T-helper 1 cell treated with Interleukin-12 subunit alpha and Interleukin-12 subunit beta and Interleukin-4 antibody, amounts not matched to agents 30 ng/mL and 1 ng/mL, for 36 hours (primary cell): ENCODE measurements at regions not wholly inside any gene's neighbourhood (a gene's known extent, or its start where the extent isn't known, plus 50 kb on each side); places are given as distances from the start of the nearest gene placed in this dataset.

ENCODE experiments used
- intact Hi-C: fragments of 100-400 bp; cut with micrococcal nuclease; formaldehyde crosslinking; loops from one replicate; pipeline ENCODE4 v1.15.1; 2024

GRCh38 chr7:36802459-36803135, 78.3 kb upstream of the AOAH start:
- intact Hi-C loops, result no loop called here

GRCh38 chr7:36796850-36797536, 72.7 kb upstream of the AOAH start:
- intact Hi-C loops, result no loop called here

DNA sequence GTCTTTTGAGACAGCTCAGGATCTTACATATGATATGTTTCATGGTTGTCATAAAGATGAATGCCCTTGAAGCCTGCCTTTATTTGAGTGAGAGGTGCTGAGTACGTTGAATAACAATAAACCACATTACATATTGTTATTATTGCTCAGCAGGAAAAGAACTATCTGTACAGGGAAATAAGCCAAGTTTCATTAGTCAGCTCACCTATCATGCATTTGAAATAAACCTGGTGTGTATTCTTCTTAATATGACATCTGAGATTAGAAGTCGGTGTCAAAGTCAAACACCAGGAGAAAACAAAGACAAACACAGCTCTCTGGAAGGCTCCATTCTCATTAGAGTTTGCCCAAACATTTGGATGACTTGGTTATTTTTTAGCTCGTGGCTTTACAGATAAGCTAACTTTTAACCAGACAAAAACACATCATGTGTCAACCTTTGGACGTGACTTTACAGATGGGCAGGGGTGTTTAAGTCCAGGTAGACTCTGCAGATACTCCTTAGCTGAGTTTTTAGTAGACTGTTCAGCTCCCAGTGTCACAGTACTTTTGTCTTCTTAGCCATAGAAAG, 71.2 kb upstream of the AOAH start:
- intact Hi-C loops, result no loop called here

DNA sequence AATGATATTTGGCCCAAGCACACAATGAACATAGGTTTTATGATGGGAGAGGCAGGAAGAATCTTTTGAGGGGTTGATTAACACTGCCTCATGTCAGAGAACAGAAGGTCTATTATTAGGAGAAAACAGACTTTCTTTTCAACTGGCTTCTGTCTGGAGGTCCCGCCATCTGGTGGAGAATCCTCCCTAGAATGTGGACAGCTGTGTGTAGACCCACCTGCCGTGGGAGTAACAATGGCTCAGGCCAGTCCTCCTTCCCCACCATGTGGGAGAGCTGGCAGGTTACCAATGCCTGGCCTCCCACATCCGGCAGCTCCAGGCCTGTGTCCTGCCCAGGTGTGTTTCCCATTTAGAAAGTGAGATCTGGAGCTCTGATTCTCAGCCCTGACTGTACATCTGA, 70.4 kb upstream of the AOAH start:
- intact Hi-C loops, result no loop called here

GRCh38 chr7:36792421-36792820, 68.1 kb upstream of the AOAH start:
- intact Hi-C loops, result no loop called here

DNA sequence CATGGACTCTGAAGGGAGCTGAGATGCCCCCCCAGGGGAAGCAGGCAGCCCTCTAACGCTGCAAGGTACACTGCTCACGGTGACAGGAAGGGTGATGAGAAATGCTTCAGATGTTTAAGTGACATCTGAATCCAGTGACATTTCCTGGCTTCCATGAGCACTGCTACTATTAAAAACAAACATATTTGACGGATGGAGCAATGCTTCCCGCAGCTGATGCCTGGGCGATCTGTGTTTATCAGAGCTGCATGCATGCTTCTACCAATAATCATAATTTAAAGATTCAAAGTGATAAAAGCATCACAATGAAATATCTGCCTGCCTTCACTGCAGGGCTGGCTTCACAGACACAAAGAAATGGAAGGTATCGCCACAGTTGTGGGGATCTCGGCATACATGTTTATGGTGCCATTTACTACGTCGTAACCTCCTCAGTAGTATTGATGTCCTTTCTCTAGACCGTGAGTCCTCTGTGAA, 66.1 kb upstream of the AOAH start:
- intact Hi-C loops, result no loop called here

DNA sequence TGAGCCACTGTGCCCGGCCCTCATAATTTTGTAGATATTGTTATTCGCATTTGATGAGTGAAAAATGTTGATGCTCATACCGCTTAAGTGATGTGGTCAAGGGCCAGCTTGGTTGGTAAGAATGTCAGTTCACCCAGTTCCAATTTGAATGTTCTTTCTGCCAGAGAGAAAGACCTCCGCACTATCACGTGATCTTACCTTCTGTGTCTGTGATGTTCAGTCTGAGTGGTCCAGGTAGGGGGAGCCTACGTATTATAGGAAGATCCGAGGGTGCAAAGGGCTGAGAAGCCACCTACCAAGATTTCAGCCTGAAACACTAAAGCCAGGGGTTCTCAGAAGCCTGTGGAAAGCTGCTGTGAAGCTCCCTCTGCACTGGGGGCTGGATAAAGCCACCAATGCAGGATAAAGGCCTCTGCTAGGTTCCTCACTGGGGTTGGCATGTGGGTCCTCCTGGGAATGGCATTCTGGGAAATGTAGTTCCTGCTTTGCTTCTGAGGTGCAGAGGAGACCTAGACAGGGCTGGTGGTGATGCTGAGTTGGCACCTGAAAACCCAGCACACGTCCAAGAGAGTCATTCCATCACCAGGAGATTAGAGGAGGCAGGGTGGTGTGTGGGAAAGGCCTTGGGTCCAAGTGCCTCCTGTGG, 64.7 kb upstream of the AOAH start:
- intact Hi-C loops, result loop anchor here (2.0 to 5.0 kb wide), 9 partner anchors 14 to 658 kb away; partner anchors contain the start of gene ELMO1

GRCh38 chr7:36787933-36788378, 63.7 kb upstream of the AOAH start:
- intact Hi-C loops, result loop anchor here (2.0 to 5.0 kb wide), 9 partner anchors 13 to 659 kb away; partner anchors contain the start of gene ELMO1

GRCh38 chr7:36784991-36785940, 61.0 kb upstream of the AOAH start:
- intact Hi-C loops, result loop anchor here (1.0 to 5.0 kb wide), 9 partner anchors 8 to 662 kb away; partner anchors contain the start of gene ELMO1

- intact Hi-C loops, result loop anchor here (2.0 to 5.0 kb wide), 3 partner anchors 176 to 561 kb away; no protein-coding TSS in a partner anchor
Observed at GRCh38 chr7:36781011-36781738, 56.9 kb upstream of the AOAH start.

- intact Hi-C loops, result loop anchor here (1.0 to 2.0 kb wide), 4 partner anchors 7 to 160 kb away; no protein-coding TSS in a partner anchor
Observed at GRCh38 chr7:36777855-36778254, 53.6 kb upstream of the AOAH start.

DNA sequence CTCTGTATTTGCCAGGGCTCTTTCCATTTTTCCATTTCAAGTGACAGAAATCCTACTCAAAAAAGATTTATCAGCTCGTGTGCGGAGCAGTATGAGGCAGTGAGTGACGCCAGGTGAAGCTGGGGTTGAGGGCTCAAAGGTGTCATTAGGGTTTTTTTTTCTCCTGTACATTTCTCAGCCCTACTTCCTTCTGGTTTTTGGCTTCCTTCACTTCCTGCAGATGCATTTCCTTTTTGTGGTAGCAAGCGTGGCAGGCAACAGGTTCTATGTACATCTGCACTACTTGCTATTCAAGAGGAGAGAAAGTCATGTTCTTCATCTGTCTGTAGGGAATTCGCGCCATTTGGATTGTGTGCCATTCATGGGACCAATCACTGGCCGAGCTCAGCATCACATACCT, 52.8 kb upstream of the AOAH start:
- intact Hi-C loops, result loop anchor here (1.0 to 2.0 kb wide), 4 partner anchors 8 to 161 kb away; no protein-coding TSS in a partner anchor

- intact Hi-C loops, result loop anchor here (2.0 kb wide), 3 partner anchors 13 to 83 kb away; no protein-coding TSS in a partner anchor
Observed at GRCh38 chr7:36775676-36776075, 51.4 kb upstream of the AOAH start.

- intact Hi-C loops, result loop anchor here (2.0 kb wide), 1 partner anchor 14 kb away; no protein-coding TSS in a partner anchor
Observed at GRCh38 chr7:36775061-36775620, 50.8 kb upstream of the AOAH start.
